K562 (cell line): ENCODE measurements at regions not wholly inside any gene's neighbourhood (a gene's known extent, or its start where the extent isn't known, plus 50 kb on each side); places are given as distances from the start of the nearest gene placed in this dataset.

Source experiments
- ATAC-seq: fragments of 200-7000 bp; cut with Tn5 transposase; 3 replicates; pipeline ENCODE4 v1.9.1; 2020; ENCODE audit warnings: moderate library complexity
- BruUV-seq: library from RNA; stranded (reverse); fragments of 400-500 nt; replicated peaks from 2 replicates; lab custom pipeline; 2021; lab: Mats Ljungman, UMichigan
- CTCF ChIA-PET: fragments of 300-600 bp; formaldehyde crosslinking; extraction: SDS; loops from one replicate; lab custom pipeline; 2021; ENCODE audit warnings: low intra/inter-chr PET ratio; lab: Yijun Ruan, JAX
- POLR2A ChIA-PET: fragments of 300-600, 350-650 bp; sonication (Branson Sonifier 250); formaldehyde crosslinking; extraction: SDS; loops from one replicate; lab custom pipeline; 2021; ENCODE audit warnings: antibody characterized with exemption, inconsistent platforms; lab: Yijun Ruan, JAX
- DNase-seq, 4 experiments: peaks; one replicate each; pipeline versions ENCODE4 v3.0.0 to v3.0.0-alpha.2; 2011 to 2018; ENCODE audit warnings: low spot score in 3 of 4, mixed read lengths in 3 of 4; ENCODE audit errors: extremely low read depth in 1 of 4
- FAIRE-seq: peaks from 2 replicates; lab custom pipeline; 2011; peaks lifted over from hg19 to GRCh38; lab: Jason Lieb, UNC
- H2AFZ ChIP-seq: 2 replicates; pipeline ENCODE4 v1.6.0; 2011; ENCODE audit warnings: low read depth, low read length, control low read depth, inconsistent platforms
- H3K27ac ChIP-seq: fragments of 200-600 bp; 3 replicates; pipeline ENCODE4 v1.8.0; 2011; ENCODE audit warnings: low read depth, mild to moderate bottlenecking, control low read depth, inconsistent platforms, low read length, moderate library complexity, mixed read lengths; ENCODE audit errors: extremely low read depth
- H3K27me3 ChIP-seq, 2 experiments: fragments of 300-600 bp in 1 of 2; 2 replicates in 1 of 2; 3 replicates in 1 of 2; pipeline versions ENCODE4 v1.6.0 to v1.8.0; 2011; ENCODE audit warnings: inconsistent platforms in 2 of 2, low read length in 2 of 2, mild to moderate bottlenecking in 1 of 2, mixed read lengths in 1 of 2, moderate library complexity in 1 of 2; ENCODE audit not compliant: control insufficient read depth in 2 of 2, insufficient read depth in 2 of 2
- H3K36me3 ChIP-seq: fragments of 300-600 bp; 3 replicates; pipeline ENCODE4 v1.8.0; 2011; ENCODE audit warnings: mild to moderate bottlenecking, low read length, inconsistent platforms; ENCODE audit not compliant: control insufficient read depth, insufficient read depth
- H3K4me1 ChIP-seq, 2 experiments: fragments of 200-600 bp in 1 of 2; replicated peaks in 1 of 2; 2 replicates in 1 of 2; 3 replicates in 1 of 2; pipeline versions ENCODE4 v1.5.1 to v1.8.0; 2011; ENCODE audit warnings: inconsistent platforms in 2 of 2, low read length in 2 of 2, mild to moderate bottlenecking in 1 of 2, mixed read lengths in 1 of 2, moderate library complexity in 1 of 2; ENCODE audit not compliant: control insufficient read depth in 2 of 2, insufficient read depth in 2 of 2
- H3K4me2 ChIP-seq: 2 replicates; pipeline ENCODE4 v1.6.1; 2011; ENCODE audit warnings: low read length, control low read depth, inconsistent platforms, mixed read lengths; ENCODE audit not compliant: insufficient read depth
- H3K4me3 ChIP-seq: fragments of 200-600 bp; sonication (generic), shearing (Covaris generic); 2 replicates; pipeline ENCODE4 v1.5.1; 2016; ENCODE audit warnings: control low read depth, inconsistent platforms
- H3K79me2 ChIP-seq: fragments of 200-600 bp; 3 replicates; pipeline ENCODE4 v1.8.0; 2011; ENCODE audit warnings: low read length, inconsistent platforms; ENCODE audit not compliant: control insufficient read depth, insufficient read depth
- H3K9ac ChIP-seq, 2 experiments: 2 replicates each; pipeline versions ENCODE4 v1.6.0 to v1.6.1; 2011; ENCODE audit warnings: low read depth in 2 of 2, low read length in 2 of 2, control low read depth in 1 of 2, inconsistent platforms in 1 of 2, mild to moderate bottlenecking in 1 of 2, mixed read lengths in 1 of 2; ENCODE audit not compliant: insufficient read depth in 1 of 2
- H3K9me1 ChIP-seq: one replicate; pipeline ENCODE4 v1.6.0; 2011; ENCODE audit warnings: inconsistent platforms, mild to moderate bottlenecking, low read length, moderate library complexity; ENCODE audit not compliant: control insufficient read depth, insufficient read depth
- H3K9me3 ChIP-seq: replicated peaks from 2 replicates; pipeline ENCODE4 v1.5.1; 2011; ENCODE audit warnings: low read depth, low read length, inconsistent platforms; ENCODE audit not compliant: control insufficient read depth, insufficient read depth
- H4K20me1 ChIP-seq: replicated peaks from 2 replicates; pipeline ENCODE4 v1.6.1; 2011; ENCODE audit warnings: low read length, inconsistent platforms, mixed read lengths; ENCODE audit not compliant: control insufficient read depth, insufficient read depth
- CAMTA2 ChIP-seq: fragments of 250-450 bp; sonication (Bioruptor Pico); conservative IDR thresholded peaks from 2 replicates; pipeline ENCODE4 v1.5.1; 2022
- GTF2F1 ChIP-seq: IDR thresholded peaks from 2 replicates; pipeline ENCODE4 v1.6.1; 2011; ENCODE audit warnings: low read depth, low read length, improper control_type of control experiment
- MCM3 ChIP-seq: fragments of 450-650 bp; IDR thresholded peaks from 2 replicates; pipeline ENCODE4 v1.6.1; 2016
- RBM14 ChIP-seq: fragments of 200-400 bp; formaldehyde crosslinking; IDR thresholded peaks from 2 replicates; pipeline ENCODE4 v1.6.1; 2018; ENCODE audit warnings: low read depth, mild to moderate bottlenecking, low read length, moderate library complexity, borderline replicate concordance; ENCODE audit not compliant: insufficient read depth
- RFX5 ChIP-seq: IDR thresholded peaks from 2 replicates; pipeline ENCODE4 v1.6.1; 2011; ENCODE audit warnings: low read depth, mild to moderate bottlenecking, improper control_type of control experiment, low read length
- ZKSCAN1 ChIP-seq: fragments of 150-350 bp; IDR thresholded peaks from 2 replicates; pipeline ENCODE4 v1.6.1; 2016; ENCODE audit warnings: low read depth, low read length
- in situ Hi-C: fragments of 300-500 bp; cut with MboI; formaldehyde crosslinking; loops from 4 replicates; pipeline ENCODE4 v1.15.0; 2018; ENCODE audit warnings: inconsistent platforms, mixed read lengths
- intact Hi-C: fragments of 100-400 bp; cut with micrococcal nuclease; formaldehyde crosslinking; loops from 2 replicates; pipeline ENCODE4 v1.14.2; 2022
- TF ChIP-seq, protein P1 (sequence below): fragments of 250-450 bp; sonication (Bioruptor Pico); IDR thresholded peaks from 2 replicates; pipeline ENCODE4 v1.5.1; 2021; ENCODE audit warnings: mild to moderate bottlenecking
- TF ChIP-seq, protein P2 (sequence below): fragments of 450-650 bp; IDR thresholded peaks from 2 replicates; pipeline ENCODE4 v1.6.1; 2016; ENCODE audit warnings: mild to moderate bottlenecking

DNA sequence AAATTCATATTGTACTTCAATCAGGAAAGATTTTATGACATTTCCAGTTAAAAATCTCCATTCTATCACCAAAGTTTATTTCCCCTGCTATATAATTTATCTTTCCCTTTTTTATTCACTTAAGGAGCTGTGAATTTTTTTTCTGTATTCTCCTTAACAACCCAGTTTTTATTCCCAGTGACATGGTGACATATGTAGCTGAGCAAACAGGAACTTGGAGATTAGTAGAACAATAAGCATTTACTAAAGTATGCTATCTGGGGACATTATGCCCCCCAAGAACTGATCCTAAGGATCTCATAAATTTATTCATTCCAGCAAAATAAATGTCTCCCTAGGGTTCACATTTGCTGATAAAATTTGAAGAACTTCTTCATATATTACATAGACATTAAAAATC lies 1044.0 kb upstream of the CDH6 start:
- intact Hi-C loops: no loop called here
- no peaks in the 10 kb centered on the region for H3K4me1 ChIP-seq
- H3K27me3 ChIP-seq: no peaks in the 10 kb centered on the region
- CTCF ChIA-PET: no interaction called here
- ATAC-seq: no peak
- BruUV-seq: no TSS peak
- DNase-seq: no peak
- no peak overlapping the region for H2AFZ ChIP-seq
- in situ Hi-C loops: no loop called here
- H3K79me2 ChIP-seq: no peaks in the 10 kb centered on the region
- H3K9me3 ChIP-seq: no peaks in the 10 kb centered on the region
- H4K20me1 ChIP-seq: no peaks in the 10 kb centered on the region
- no peaks in the 10 kb centered on the region for H3K36me3 ChIP-seq
- no peak overlapping the region for H3K27ac ChIP-seq
- POLR2A ChIA-PET: interaction anchor here (0.6 kb wide), 1 partner anchor 202 kb away, joined by 3 read pairs; no protein-coding TSS in a partner anchor
- no peaks in the 10 kb centered on the region for H3K9me1 ChIP-seq
- no peak overlapping the region for H3K4me3 ChIP-seq
- FAIRE-seq: no peak
- H3K9ac ChIP-seq: no peak overlapping the region
- H3K4me2 ChIP-seq: no peak overlapping the region
- TF ChIP-seq, protein P1, sequence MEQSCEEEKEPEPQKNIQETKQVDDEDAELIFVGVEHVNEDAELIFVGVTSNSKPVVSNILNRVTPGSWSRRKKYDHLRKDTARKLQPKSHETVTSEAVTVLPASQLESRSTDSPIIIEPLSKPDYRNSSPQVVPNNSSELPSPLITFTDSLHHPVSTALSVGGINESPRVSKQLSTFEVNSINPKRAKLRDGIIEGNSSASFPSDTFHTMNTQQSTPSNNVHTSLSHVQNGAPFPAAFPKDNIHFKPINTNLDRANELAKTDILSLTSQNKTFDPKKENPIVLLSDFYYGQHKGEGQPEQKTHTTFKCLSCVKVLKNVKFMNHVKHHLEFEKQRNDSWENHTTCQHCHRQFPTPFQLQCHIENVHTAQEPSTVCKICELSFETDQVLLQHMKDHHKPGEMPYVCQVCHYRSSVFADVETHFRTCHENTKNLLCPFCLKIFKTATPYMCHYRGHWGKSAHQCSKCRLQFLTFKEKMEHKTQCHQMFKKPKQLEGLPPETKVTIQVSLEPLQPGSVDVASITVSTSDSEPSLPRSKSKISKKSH (CRISPR knock-in tag): no peak
- TF ChIP-seq RBM14 (no peak), CAMTA2 (CRISPR knock-in tag) (no peak), RFX5 (no peak), ZKSCAN1 (no peak), GTF2F1 (no peak), MCM3 (no peak)
- TF ChIP-seq, protein P2, sequence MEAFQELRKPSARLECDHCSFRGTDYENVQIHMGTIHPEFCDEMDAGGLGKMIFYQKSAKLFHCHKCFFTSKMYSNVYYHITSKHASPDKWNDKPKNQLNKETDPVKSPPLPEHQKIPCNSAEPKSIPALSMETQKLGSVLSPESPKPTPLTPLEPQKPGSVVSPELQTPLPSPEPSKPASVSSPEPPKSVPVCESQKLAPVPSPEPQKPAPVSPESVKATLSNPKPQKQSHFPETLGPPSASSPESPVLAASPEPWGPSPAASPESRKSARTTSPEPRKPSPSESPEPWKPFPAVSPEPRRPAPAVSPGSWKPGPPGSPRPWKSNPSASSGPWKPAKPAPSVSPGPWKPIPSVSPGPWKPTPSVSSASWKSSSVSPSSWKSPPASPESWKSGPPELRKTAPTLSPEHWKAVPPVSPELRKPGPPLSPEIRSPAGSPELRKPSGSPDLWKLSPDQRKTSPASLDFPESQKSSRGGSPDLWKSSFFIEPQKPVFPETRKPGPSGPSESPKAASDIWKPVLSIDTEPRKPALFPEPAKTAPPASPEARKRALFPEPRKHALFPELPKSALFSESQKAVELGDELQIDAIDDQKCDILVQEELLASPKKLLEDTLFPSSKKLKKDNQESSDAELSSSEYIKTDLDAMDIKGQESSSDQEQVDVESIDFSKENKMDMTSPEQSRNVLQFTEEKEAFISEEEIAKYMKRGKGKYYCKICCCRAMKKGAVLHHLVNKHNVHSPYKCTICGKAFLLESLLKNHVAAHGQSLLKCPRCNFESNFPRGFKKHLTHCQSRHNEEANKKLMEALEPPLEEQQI: no peak
